Omental fat pad (tissue), 3 donors: ENCODE measurements at regions not wholly inside any gene's neighbourhood (a gene's known extent, or its start where the extent isn't known, plus 50 kb on each side); places are given as distances from the start of the nearest gene placed in this dataset.

Experiments used
- ATAC-seq: fragments of 150-250 bp; one replicate; pipeline ENCODE4 v1.9.1; 2016; ENCODE audit warnings: mild to moderate bottlenecking, moderate library complexity; ENCODE audit not compliant: low FRiP score
- DNase-seq: peaks from one replicate; pipeline ENCODE4 v3.0.0-alpha.2; 2019; ENCODE audit warnings: low spot score
- CTCF ChIP-seq, 3 donors: fragments of 450-650 bp; IDR thresholded peaks; one replicate each; pipeline ENCODE4 v1.5.1; 2016 to 2017; ENCODE audit warnings: antibody characterized with exemption in 3 of 3, mild to moderate bottlenecking in 3 of 3, moderate library complexity in 2 of 3

GRCh38 chr13:34459856-34460255, 482.2 kb upstream of the NBEA start:
- TF ChIP-seq CTCF (IDR thresholded peaks at IDR 0.05) = no peak
- ATAC-seq = no peak
- no peak for DNase-seq

GRCh38 chr13:34462843-34463242, 479.2 kb upstream of the NBEA start:
- DNase-seq (no peak), ATAC-seq (no peak)
- no peak for TF ChIP-seq CTCF (IDR thresholded peaks at IDR 0.05)

GRCh38 chr13:34464011-34464410, 478.1 kb upstream of the NBEA start:
- no peak for TF ChIP-seq CTCF (IDR thresholded peaks at IDR 0.05)
- ATAC-seq (no peak), DNase-seq (no peak)

GRCh38 chr13:34465423-34465922, 476.6 kb upstream of the NBEA start:
- ATAC-seq (no peak), DNase-seq (no peak)
- no peak for TF ChIP-seq CTCF (IDR thresholded peaks at IDR 0.05)

GRCh38 chr13:34466301-34466700, 475.8 kb upstream of the NBEA start:
- TF ChIP-seq CTCF (IDR thresholded peaks at IDR 0.05) = no peak
- no peak for DNase-seq
- no peak for ATAC-seq

- ATAC-seq = no peak
- TF ChIP-seq CTCF (IDR thresholded peaks at IDR 0.05) = no peak
- no peak for DNase-seq
These were observed 474.5 kb upstream of the NBEA start for GRCh38 chr13:34467450-34468083.

GRCh38 chr13:34469196-34469986, 472.7 kb upstream of the NBEA start:
- no peak for TF ChIP-seq CTCF (IDR thresholded peaks at IDR 0.05)
- no peak for ATAC-seq
- DNase-seq = no peak
